Hypothalamus (tissue), 51 donors: ENCODE measurements at regions not wholly inside any gene's neighbourhood (a gene's known extent, or its start where the extent isn't known, plus 50 kb on each side); places are given as distances from the start of the nearest gene placed in this dataset.
"Not testable (repeated sequence)": the region's sequence is repeated elsewhere in the genome, so short reads cannot be mapped to it uniquely, and the experiment has no call there.

Experiments
- DNase-seq, 51 donors: peaks; one replicate each; lab custom pipeline; 2025; lab: John Stamatoyannopoulos, UW

DNA sequence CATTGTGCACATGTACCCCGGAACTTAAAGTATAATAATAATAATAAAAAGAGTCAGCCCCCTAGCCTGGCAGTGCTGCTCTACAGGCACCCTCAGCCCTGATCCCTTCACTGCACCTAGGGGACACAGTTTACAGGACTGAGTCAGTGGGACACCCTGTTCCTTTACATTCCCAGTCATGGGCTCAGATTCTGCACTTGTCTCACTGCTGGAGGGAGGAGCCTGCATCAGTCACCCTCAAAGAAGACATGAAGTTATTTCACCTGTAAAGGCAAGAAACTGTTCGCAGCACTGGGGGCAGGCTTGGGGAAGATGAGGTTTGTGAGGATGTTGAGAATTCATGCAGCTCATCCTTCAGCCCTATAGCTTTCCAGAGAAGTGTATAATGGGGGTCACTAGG lies 50.7 kb upstream of the VPREB1 start:
- no peak for DNase-seq

- not testable (repeated sequence) for DNase-seq
Observed at GRCh38 chr22:22193462-22193861, 51.1 kb upstream of the VPREB1 start.

- DNase-seq, result not testable (repeated sequence)
Observed at GRCh38 chr22:22193006-22193405, 51.6 kb upstream of the VPREB1 start.

GRCh38 chr22:22189796-22190195 lies 54.8 kb upstream of the VPREB1 start:
- DNase-seq, result not testable (repeated sequence)

- not testable (repeated sequence) for DNase-seq
Observed at GRCh38 chr22:22187863-22188262, 56.7 kb upstream of the VPREB1 start.

- DNase-seq, result no peak
Observed at GRCh38 chr22:22187299-22187698, 57.3 kb upstream of the VPREB1 start.

- no peak for DNase-seq
Observed at GRCh38 chr22:22185844-22186499, 58.6 kb upstream of the VPREB1 start.

- DNase-seq, result no peak
Observed at GRCh38 chr22:22185217-22185616, 59.4 kb upstream of the VPREB1 start.

- DNase-seq, result no peak
Observed at GRCh38 chr22:22184277-22184807, 60.2 kb upstream of the VPREB1 start.

DNA sequence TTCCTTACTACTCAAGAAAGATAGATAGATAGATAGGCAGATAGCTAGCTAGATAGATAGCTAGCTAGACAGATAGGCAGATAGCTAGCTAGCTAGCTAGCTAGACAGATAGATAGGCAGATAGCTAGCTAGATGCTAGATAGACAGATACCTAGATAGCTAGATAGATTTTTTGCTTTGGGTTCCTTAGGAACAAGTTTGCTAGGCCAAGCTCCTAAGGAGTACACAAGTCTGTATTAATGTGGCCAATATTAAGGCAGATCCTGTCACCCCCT lies 61.7 kb upstream of the VPREB1 start:
- no peak for DNase-seq

GRCh38 chr22:22182218-22182989 lies 62.2 kb upstream of the VPREB1 start:
- DNase-seq, result no peak

- DNase-seq, result no peak
Observed at GRCh38 chr22:22181341-22181850, 63.2 kb upstream of the VPREB1 start.

DNA sequence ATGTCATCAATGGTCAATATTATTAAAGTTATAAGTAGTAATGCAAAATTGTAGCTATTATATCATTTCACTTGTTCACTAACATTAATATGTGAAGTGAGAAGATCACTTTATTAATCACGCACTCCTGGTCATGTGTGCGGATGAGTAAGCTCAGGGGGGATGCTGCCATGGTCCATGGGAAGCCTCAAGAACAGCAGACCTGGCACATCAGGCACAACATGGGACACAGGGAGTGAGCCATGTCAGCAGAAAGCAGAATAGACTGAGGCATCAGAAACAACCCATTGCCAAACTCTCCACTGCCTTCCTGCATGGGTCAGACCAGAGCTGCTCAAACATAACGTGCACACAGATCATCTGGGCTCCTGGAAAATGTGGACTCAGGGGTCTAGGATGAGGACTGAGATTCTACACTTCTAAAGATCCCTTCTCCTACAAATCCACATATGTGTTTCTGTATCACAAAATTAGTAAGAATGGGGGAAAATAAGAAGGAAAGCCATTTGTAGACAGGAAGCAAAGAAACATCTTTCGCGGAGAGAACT lies 63.8 kb upstream of the VPREB1 start:
- DNase-seq, result no peak

GRCh38 chr22:22179858-22180257 lies 64.7 kb upstream of the VPREB1 start:
- DNase-seq, result no peak

DNA sequence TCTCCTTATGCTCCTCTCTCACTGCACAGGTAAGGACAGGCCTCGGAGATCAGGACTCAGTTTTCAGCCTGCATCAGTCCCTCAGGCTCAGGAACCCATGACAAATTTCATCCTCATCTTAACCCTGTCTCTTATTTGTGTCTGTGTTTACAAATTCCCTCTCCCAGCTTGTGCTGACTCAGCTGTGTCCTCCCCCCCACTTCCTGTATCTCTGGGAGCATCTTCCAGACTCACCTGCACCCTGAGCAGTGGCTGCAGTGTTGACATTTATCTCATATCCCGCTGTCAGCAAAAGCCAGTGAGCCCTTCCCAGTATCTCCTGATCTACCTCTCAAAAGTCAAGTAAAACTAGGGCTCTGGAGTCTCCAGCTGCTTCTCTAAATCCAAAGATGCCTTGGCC lies 65.6 kb upstream of the VPREB1 start:
- DNase-seq, result no peak

GRCh38 chr22:22178355-22178965 lies 66.1 kb upstream of the VPREB1 start:
- no peak for DNase-seq

DNA sequence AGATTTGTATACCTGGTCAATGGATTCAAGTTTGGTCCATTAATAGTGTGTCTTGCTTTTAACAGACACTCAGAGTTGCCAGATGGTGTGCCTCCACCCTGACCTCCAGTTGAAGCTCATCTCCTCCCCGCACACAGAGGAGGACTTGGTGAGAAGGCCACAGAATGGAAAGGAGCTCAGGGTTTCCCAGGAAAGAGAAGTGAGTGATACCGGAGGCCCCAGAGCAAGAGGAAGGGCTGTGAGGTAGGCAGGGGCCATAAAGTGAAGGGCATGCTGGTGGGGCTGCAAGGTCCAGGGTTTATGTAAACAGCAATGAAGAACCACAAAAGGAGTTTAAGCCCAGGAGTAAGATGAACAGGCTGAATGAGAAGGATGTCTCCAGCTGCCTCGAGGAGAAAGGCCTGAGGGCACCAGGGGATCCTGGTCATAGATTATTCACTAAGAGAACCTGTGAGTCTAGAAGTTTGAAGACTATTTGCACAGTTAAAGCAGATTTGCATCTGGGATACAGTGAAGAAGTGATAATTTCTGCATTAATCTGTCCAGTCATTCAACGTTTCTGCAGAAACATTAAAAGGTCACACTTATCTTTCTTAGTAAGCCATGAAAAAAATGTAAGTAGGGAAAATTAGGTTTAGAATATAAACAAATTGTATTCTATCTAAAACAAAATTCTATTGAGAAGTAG lies 67.5 kb upstream of the VPREB1 start:
- no peak for DNase-seq

DNA sequence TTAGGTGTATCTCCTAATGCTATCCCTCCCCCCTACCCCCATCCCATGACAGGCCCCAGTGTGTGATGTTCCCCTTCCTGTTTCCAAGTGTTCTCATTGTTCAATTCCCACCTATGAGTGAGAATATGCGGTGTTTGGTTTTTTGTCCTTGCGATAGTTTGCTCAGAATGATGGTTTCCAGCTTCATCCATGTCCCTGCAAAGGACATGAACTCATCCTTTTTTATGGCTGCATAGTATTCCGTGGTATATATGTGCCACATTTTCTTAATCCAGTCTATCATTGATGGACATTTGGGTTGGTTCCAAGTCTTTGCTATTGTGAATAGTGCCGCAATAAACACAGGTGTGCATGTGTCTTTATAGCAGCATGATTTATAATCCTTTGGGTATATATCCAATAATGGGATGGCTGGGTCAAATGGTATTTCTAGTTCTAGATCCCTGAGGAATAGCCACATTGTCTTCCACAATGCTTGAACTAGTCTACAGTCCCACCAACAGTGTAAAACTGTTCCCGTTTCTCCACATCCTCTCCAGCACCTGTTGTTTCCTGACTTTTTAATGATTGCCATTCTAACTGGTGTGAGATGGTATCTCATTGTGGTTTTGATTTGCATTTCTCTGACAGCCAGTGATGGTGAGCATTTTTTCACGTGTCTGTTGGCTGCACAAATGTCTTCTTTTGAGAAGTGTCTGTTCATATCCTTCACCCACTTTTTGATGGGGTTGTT lies 71.5 kb upstream of the VPREB1 start:
- DNase-seq, result not testable (repeated sequence)

GRCh38 chr22:22171357-22172218 lies 73.0 kb upstream of the VPREB1 start:
- no peak for DNase-seq
